ENCODE measurements at regions not wholly inside any gene's neighbourhood (a gene's known extent, or its start where the extent isn't known, plus 50 kb on each side); places are given as distances from the start of the nearest gene placed in this dataset.

DNA sequence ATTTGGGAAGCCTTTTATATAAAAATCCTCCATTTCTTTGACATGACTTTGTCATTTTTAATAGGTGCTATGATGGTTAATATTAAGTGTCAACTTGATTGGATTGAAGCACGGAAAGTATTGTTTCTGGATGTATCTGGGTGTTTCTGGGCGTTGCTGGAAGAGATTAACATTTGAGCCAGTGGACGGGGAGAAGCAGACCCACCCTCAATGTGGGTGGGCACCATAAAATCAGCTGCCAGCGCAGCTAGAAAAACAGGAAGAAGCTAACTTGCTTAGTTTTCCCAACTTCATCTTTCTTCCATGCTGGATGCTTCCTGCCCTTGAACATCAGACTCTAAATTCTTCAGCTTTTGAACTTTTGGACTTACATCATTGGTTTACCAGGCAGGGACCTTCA, 1003.0 kb downstream of the SORCS3 start:
- WGBS, 2 donors: 32 to 38% methylated on average over 4 of the region's 4 CpGs
- no peak for DNase-seq (ENCODE audit: low spot score in 2 of 2)
- TF ChIP-seq, protein P1, sequence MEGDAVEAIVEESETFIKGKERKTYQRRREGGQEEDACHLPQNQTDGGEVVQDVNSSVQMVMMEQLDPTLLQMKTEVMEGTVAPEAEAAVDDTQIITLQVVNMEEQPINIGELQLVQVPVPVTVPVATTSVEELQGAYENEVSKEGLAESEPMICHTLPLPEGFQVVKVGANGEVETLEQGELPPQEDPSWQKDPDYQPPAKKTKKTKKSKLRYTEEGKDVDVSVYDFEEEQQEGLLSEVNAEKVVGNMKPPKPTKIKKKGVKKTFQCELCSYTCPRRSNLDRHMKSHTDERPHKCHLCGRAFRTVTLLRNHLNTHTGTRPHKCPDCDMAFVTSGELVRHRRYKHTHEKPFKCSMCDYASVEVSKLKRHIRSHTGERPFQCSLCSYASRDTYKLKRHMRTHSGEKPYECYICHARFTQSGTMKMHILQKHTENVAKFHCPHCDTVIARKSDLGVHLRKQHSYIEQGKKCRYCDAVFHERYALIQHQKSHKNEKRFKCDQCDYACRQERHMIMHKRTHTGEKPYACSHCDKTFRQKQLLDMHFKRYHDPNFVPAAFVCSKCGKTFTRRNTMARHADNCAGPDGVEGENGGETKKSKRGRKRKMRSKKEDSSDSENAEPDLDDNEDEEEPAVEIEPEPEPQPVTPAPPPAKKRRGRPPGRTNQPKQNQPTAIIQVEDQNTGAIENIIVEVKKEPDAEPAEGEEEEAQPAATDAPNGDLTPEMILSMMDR (IDR thresholded peaks at IDR 0.05): no peak
- TF ChIP-seq POLR2A (IDR thresholded peaks at IDR 0.05): no peak
- intact Hi-C loops (cut with DNase I; ENCODE audit: low total_unique reads): no loop called here
- no peak overlapping the region for H3K4me3 ChIP-seq (ENCODE audit: low read depth, poor library complexity, severe bottlenecking)

DNA sequence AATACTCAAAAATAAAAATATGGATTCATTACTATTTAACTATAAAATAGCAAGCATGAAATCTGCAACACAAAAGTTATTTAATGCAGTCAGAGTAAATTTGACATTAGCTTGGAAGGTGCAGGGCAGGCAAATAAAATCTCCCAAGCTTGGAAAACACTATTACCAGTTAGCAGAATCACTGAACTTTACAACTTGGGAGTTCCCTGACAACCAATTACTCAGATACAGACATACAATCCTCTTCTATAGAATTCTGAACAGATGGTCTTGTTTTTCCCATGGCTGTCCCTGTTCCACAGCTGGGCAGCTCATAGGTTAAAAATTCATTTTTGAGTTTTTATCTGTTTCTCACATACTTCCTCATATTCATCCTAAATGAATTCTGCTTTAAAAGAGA, 1002.6 kb downstream of the SORCS3 start:
- intact Hi-C loops (cut with DNase I; ENCODE audit: low total_unique reads): no loop called here
- DNase-seq (ENCODE audit: low spot score in 2 of 2): no peak
- no peak overlapping the region for H3K4me3 ChIP-seq (ENCODE audit: low read depth, poor library complexity, severe bottlenecking)
- TF ChIP-seq, protein P1 (IDR thresholded peaks at IDR 0.05): no peak
- no peak for TF ChIP-seq POLR2A (IDR thresholded peaks at IDR 0.05)

DNA sequence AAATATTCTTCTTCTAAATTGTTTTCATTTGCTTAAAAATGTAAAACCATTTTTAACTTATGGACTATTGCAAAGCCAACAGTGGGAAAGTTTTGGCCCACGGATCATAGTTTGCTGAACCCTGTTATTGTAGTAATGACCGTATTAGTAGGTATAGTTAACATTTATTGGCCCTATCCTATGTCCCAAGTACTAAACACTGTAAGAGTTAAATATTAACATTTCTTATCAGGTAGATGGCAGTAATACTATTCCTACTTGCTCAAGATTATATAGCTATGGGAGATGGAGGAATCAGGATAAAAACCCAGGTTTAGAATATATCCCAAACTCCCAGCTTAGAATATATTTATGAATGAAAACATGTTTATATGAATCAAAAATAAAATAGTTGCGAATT, 993.2 kb downstream of the SORCS3 start:
- H3K4me3 ChIP-seq (ENCODE audit: low read depth, poor library complexity, severe bottlenecking): no peak overlapping the region
- WGBS, 2 donors: 81 to 87% methylated on average over 3 of the region's 3 CpGs
- intact Hi-C loops (cut with DNase I; ENCODE audit: low total_unique reads): no loop called here
- DNase-seq (ENCODE audit: low spot score in 2 of 2): no peak
- TF ChIP-seq, protein P1 (IDR thresholded peaks at IDR 0.05): no peak
- no peak for TF ChIP-seq POLR2A (IDR thresholded peaks at IDR 0.05)

DNA sequence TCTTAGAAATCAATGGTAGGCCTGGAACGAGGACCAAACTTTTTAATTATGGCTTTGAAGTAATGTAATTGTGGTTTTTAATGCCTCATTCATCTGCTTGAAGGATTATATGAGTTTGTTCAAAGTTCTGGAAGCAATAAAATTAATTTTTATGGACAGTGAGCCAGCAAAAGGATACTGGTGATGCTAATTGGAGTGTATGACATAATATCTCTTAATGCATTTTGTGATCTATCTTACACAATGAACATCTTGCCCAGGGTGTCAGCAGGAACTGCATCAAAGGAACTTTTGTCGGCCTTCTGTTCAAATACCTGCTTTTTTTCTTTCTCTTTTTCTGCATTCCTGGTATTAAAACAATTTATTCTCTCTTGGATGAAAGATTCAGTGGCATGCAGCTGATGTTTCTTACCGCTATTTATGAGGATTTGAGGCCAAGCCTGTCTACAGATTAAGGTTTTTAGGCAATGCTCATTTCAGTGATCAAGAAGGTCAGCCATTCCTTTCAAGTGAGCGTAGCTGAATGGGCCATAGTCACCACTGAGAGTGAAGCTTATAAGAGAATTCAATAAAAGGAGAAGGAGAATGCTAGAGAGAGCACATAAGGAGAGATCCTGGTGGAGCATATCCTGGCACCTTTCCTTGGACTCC, 974.8 kb downstream of the SORCS3 start:
- intact Hi-C loops (cut with DNase I; ENCODE audit: low total_unique reads): no loop called here
- H3K4me3 ChIP-seq (ENCODE audit: low read depth, poor library complexity, severe bottlenecking): no peak overlapping the region
- no peak for DNase-seq (ENCODE audit: low spot score in 2 of 2)
- WGBS, 2 donors: 26 to 38% methylated on average over 4 of the region's 4 CpGs
- TF ChIP-seq, protein P1 (IDR thresholded peaks at IDR 0.05): no peak
- no peak for TF ChIP-seq POLR2A (IDR thresholded peaks at IDR 0.05)

DNA sequence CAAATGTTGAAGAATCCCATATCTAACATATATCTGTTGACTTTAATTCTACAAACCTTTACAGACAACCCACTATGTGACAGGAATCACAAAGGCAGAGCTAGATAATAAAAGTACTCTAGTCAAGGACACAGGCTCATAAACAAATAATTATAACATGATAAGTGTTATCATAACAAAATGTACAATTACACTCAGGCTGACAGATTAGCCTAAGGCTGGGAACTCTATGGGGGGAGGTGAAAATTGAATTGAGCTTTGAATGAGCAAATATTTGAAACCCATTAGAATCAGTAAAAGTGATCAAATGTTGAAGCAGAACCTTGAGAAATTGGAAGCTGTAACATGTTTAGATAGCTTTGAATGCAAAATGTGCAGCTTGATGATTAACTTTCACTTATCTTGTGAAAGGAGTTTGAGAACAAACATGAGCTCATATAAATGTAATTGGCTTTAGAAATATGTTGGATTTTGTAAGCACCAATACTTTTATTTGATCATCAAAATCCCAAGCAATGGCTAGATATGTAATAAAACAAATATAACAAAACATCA, 970.2 kb downstream of the SORCS3 start:
- H3K4me3 ChIP-seq (ENCODE audit: low read depth, poor library complexity, severe bottlenecking): no peak overlapping the region
- DNase-seq (ENCODE audit: low spot score in 2 of 2): no peak
- intact Hi-C loops (cut with DNase I; ENCODE audit: low total_unique reads): no loop called here
- TF ChIP-seq, protein P1 (IDR thresholded peaks at IDR 0.05): no peak
- no peak for TF ChIP-seq POLR2A (IDR thresholded peaks at IDR 0.05)

DNA sequence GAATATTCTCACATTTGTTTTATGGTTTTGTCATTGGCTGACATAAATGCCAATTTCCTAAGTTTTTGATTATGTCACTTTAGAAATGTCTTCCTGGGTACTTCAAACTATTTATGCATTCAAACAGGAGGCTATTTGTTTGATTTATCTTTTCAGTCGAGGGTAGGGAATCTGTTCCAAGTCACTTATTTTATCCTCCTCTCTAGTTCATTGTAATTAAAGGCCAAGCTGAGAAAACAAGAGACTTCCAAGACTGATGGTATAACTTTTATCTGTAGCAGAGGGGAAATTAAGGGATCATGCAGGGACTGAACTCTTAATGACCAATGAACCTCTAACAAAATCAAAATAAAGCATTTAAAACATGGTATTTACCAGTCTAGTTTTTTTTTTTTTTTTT, 968.4 kb downstream of the SORCS3 start:
- 15 to 24% methylated on average over 1 of the region's 1 CpG for WGBS, 2 donors
- intact Hi-C loops (cut with DNase I; ENCODE audit: low total_unique reads): no loop called here
- TF ChIP-seq POLR2A (IDR thresholded peaks at IDR 0.05): no peak
- TF ChIP-seq, protein P1 (IDR thresholded peaks at IDR 0.05): no peak

More for the DNA sequence above, 968.4 kb downstream of the SORCS3 start:
- no peak overlapping the region for H3K4me3 ChIP-seq (ENCODE audit: low read depth, poor library complexity, severe bottlenecking)
- DNase-seq (ENCODE audit: low spot score in 2 of 2): no peak

Measured in lower leg skin (tissue), 4 donors.